HL-60 (cell line): ENCODE measurements at regions not wholly inside any gene's neighbourhood (a gene's known extent, or its start where the extent isn't known, plus 50 kb on each side); places are given as distances from the start of the nearest gene placed in this dataset.

Experiments
- GABPA ChIP-seq: IDR thresholded peaks from 2 replicates; pipeline ENCODE4 v1.6.1; 2012; ENCODE audit warnings: low read depth
- POLR2AphosphoS5 ChIP-seq: IDR thresholded peaks from 2 replicates; pipeline ENCODE4 v1.6.1; 2012; ENCODE audit warnings: low read depth
- TF ChIP-seq, protein P1 (sequence below): IDR thresholded peaks from one replicate; pipeline ENCODE4 v1.5.1; 2011; ENCODE audit warnings: low read length, control low read depth, inconsistent platforms; ENCODE audit not compliant: insufficient read depth
- TF ChIP-seq, protein P2 (sequence below): IDR thresholded peaks from 2 replicates; pipeline ENCODE4 v1.6.1; 2012; ENCODE audit warnings: low read depth; ENCODE audit not compliant: insufficient replicate concordance

DNA sequence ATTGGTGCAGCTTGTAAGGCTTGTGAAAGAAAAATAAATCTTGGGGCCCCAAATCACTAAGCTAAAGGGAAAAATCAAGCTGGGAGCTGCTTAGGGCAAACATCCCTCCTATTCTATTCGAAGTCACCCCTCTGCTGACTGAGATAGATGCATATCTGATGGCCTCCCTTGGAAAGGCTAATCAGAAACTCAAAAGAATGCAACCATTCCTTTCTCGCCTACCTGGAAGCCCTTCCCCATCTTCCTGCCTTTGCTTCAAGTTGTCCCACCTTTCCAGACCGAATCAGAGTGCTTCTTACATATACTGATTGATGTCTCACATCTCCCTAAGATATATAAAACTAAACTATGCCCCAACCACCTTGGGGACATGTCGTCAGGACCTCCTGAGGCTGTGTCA is 240.3 kb downstream of the SKIDA1 start:
- TF ChIP-seq, protein P1, sequence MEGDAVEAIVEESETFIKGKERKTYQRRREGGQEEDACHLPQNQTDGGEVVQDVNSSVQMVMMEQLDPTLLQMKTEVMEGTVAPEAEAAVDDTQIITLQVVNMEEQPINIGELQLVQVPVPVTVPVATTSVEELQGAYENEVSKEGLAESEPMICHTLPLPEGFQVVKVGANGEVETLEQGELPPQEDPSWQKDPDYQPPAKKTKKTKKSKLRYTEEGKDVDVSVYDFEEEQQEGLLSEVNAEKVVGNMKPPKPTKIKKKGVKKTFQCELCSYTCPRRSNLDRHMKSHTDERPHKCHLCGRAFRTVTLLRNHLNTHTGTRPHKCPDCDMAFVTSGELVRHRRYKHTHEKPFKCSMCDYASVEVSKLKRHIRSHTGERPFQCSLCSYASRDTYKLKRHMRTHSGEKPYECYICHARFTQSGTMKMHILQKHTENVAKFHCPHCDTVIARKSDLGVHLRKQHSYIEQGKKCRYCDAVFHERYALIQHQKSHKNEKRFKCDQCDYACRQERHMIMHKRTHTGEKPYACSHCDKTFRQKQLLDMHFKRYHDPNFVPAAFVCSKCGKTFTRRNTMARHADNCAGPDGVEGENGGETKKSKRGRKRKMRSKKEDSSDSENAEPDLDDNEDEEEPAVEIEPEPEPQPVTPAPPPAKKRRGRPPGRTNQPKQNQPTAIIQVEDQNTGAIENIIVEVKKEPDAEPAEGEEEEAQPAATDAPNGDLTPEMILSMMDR: no peak
- TF ChIP-seq, protein P2, sequence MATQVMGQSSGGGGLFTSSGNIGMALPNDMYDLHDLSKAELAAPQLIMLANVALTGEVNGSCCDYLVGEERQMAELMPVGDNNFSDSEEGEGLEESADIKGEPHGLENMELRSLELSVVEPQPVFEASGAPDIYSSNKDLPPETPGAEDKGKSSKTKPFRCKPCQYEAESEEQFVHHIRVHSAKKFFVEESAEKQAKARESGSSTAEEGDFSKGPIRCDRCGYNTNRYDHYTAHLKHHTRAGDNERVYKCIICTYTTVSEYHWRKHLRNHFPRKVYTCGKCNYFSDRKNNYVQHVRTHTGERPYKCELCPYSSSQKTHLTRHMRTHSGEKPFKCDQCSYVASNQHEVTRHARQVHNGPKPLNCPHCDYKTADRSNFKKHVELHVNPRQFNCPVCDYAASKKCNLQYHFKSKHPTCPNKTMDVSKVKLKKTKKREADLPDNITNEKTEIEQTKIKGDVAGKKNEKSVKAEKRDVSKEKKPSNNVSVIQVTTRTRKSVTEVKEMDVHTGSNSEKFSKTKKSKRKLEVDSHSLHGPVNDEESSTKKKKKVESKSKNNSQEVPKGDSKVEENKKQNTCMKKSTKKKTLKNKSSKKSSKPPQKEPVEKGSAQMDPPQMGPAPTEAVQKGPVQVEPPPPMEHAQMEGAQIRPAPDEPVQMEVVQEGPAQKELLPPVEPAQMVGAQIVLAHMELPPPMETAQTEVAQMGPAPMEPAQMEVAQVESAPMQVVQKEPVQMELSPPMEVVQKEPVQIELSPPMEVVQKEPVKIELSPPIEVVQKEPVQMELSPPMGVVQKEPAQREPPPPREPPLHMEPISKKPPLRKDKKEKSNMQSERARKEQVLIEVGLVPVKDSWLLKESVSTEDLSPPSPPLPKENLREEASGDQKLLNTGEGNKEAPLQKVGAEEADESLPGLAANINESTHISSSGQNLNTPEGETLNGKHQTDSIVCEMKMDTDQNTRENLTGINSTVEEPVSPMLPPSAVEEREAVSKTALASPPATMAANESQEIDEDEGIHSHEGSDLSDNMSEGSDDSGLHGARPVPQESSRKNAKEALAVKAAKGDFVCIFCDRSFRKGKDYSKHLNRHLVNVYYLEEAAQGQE: no peak
- TF ChIP-seq GABPA (no peak), POLR2AphosphoS5 (no peak)
